Endothelial cell of umbilical vein (primary cell): ENCODE measurements at regions not wholly inside any gene's neighbourhood (a gene's known extent, or its start where the extent isn't known, plus 50 kb on each side); places are given as distances from the start of the nearest gene placed in this dataset.

ENCODE experiments used
- BruUV-seq: library from RNA; stranded (reverse); fragments of 400-500 nt; replicated peaks from 2 replicates; lab custom pipeline; 2021; lab: Mats Ljungman, UMichigan
- CTCF ChIA-PET: fragments of 300-600, 350-600 bp; sonication (Branson Sonifier 250); formaldehyde crosslinking; loops from one replicate; lab custom pipeline; 2021; ENCODE audit warnings: antibody characterized with exemption, inconsistent platforms; lab: Charles Lee
- POLR2A ChIA-PET: fragments of 300-600, 350-600 bp; sonication (Branson Sonifier 250); formaldehyde crosslinking; loops from one replicate; lab custom pipeline; 2021; ENCODE audit warnings: antibody characterized with exemption, inconsistent platforms; lab: Charles Lee
- DNase-seq: peaks from one replicate; pipeline ENCODE4 v3.0.0-alpha.2; 2011; ENCODE audit warnings: low read depth, low spot score
- FAIRE-seq: peaks from 2 replicates; lab custom pipeline; 2011; peaks lifted over from hg19 to GRCh38; lab: Jason Lieb, UNC
- H2AFZ ChIP-seq: 2 replicates; pipeline ENCODE4 v1.6.0; 2012; ENCODE audit warnings: low read depth, low read length, control low read depth, inconsistent platforms
- H3K27ac ChIP-seq: 2 replicates; pipeline ENCODE4 v1.5.1; 2011; ENCODE audit warnings: low read depth, mild to moderate bottlenecking, control low read depth, low read length, moderate library complexity; ENCODE audit not compliant: insufficient read depth
- H3K27me3 ChIP-seq, 2 experiments: 2 replicates each; pipeline versions ENCODE4 v1.6.0 to v1.6.1; 2011; ENCODE audit warnings: low read length in 2 of 2, mixed read lengths in 1 of 2; ENCODE audit not compliant: control insufficient read depth in 2 of 2, insufficient read depth in 2 of 2
- H3K36me3 ChIP-seq, 2 experiments: 2 replicates in 1 of 2; 3 replicates in 1 of 2; pipeline ENCODE4 v1.5.1; 2011; ENCODE audit warnings: low read length in 2 of 2, mild to moderate bottlenecking in 1 of 2, moderate library complexity in 1 of 2; ENCODE audit not compliant: control insufficient read depth in 2 of 2, insufficient read depth in 2 of 2; ENCODE audit errors: extremely low read depth in 1 of 2
- H3K4me1 ChIP-seq: 3 replicates; pipeline ENCODE4 v1.5.1; 2011; ENCODE audit warnings: mild to moderate bottlenecking, low read length; ENCODE audit not compliant: control insufficient read depth, insufficient read depth; ENCODE audit errors: extremely low read depth
- H3K4me2 ChIP-seq: 2 replicates; pipeline ENCODE4 v1.6.1; 2011; ENCODE audit warnings: low read length, control low read depth, mixed read lengths; ENCODE audit not compliant: insufficient read depth
- H3K4me3 ChIP-seq, 3 experiments: fragments of 200-600 bp in 1 of 3; sonication (generic), shearing (Covaris generic) in 1 of 3; replicated peaks in 1 of 3; 2 replicates each; pipeline ENCODE4 v1.5.1; 2011 to 2016; ENCODE audit warnings: control low read depth in 3 of 3, low read length in 3 of 3, mild to moderate bottlenecking in 2 of 3, inconsistent platforms in 1 of 3, low read depth in 1 of 3, moderate library complexity in 1 of 3; ENCODE audit not compliant: insufficient read depth in 1 of 3
- H3K79me2 ChIP-seq: 2 replicates; pipeline ENCODE4 v1.6.0; 2012; ENCODE audit warnings: low read length, inconsistent platforms; ENCODE audit not compliant: control insufficient read depth, insufficient read depth
- H3K9ac ChIP-seq: replicated peaks from 2 replicates; pipeline ENCODE3; 2011; ENCODE audit warnings: low read length, control low read depth; ENCODE audit not compliant: insufficient read depth; ENCODE audit errors: extremely low read depth
- H3K9me1 ChIP-seq: replicated peaks from 3 replicates; pipeline ENCODE4 v1.6.0; 2011; ENCODE audit warnings: mild to moderate bottlenecking, low read length; ENCODE audit not compliant: control insufficient read depth, insufficient read depth; ENCODE audit errors: extremely low read depth
- H3K9me3 ChIP-seq: replicated peaks from 2 replicates; pipeline ENCODE4 v1.5.1; 2012; ENCODE audit warnings: low read length, inconsistent platforms; ENCODE audit not compliant: control insufficient read depth, insufficient read depth
- H4K20me1 ChIP-seq: replicated peaks from 2 replicates; pipeline ENCODE3; 2011; ENCODE audit warnings: mild to moderate bottlenecking, low read length; ENCODE audit not compliant: control insufficient read depth, insufficient read depth; ENCODE audit errors: extremely low read depth
- CTCF ChIP-seq, 2 donors: IDR thresholded peaks; 1 replicate in 1 of 2; 2 replicates in 1 of 2; pipeline ENCODE4 v1.5.1; 2011; ENCODE audit warnings: low read length in 2 of 2, mild to moderate bottlenecking in 2 of 2, moderate library complexity in 2 of 2, control low read depth in 1 of 2, inconsistent platforms in 1 of 2, low read depth in 1 of 2; ENCODE audit not compliant: insufficient read depth in 1 of 2; ENCODE audit errors: extremely low read depth in 1 of 2
- EZH2 ChIP-seq: IDR thresholded peaks from 2 replicates; pipeline ENCODE4 v1.6.1; 2012; ENCODE audit warnings: borderline replicate concordance, low read depth, mild to moderate bottlenecking, moderate library complexity, low read length, inconsistent platforms; ENCODE audit not compliant: severe bottlenecking
- FOS ChIP-seq: IDR thresholded peaks from 2 replicates; pipeline ENCODE4 v1.6.1; 2011; ENCODE audit warnings: mild to moderate bottlenecking, low read length, moderate library complexity, borderline replicate concordance; ENCODE audit not compliant: insufficient read depth
- GATA2 ChIP-seq: IDR thresholded peaks from 2 replicates; pipeline ENCODE4 v1.7.0; 2011; ENCODE audit warnings: low read depth, mild to moderate bottlenecking, moderate library complexity, mixed read lengths, low read length; ENCODE audit not compliant: insufficient read length, insufficient read depth
- JUN ChIP-seq: IDR thresholded peaks from 2 replicates; pipeline ENCODE4 v1.6.1; 2011; ENCODE audit warnings: borderline replicate concordance, low read depth; ENCODE audit not compliant: insufficient read length, insufficient read depth
- MAX ChIP-seq: IDR thresholded peaks from 2 replicates; pipeline ENCODE4 v1.6.1; 2011; ENCODE audit not compliant: insufficient read depth, insufficient read length
- MYC ChIP-seq: IDR thresholded peaks from one replicate; pipeline ENCODE4 v1.6.1; 2011; ENCODE audit warnings: mild to moderate bottlenecking, low read depth, low read length
- POLR2A ChIP-seq: IDR thresholded peaks from 2 replicates; pipeline ENCODE4 v1.6.1; 2012; ENCODE audit warnings: low read depth, mild to moderate bottlenecking, control low read depth, low read length
- POLR2AphosphoS5 ChIP-seq: IDR thresholded peaks from 2 replicates; pipeline ENCODE4 v1.6.1; 2012; ENCODE audit warnings: low read depth, mild to moderate bottlenecking, control low read depth, low read length, moderate library complexity; ENCODE audit not compliant: insufficient read depth
- dilution Hi-C: fragments of 300-500 bp; cut with MboI; formaldehyde crosslinking; loops from one replicate; pipeline ENCODE4 v1.15.0; 2019; ENCODE audit warnings: low sequenced_read_pairs; ENCODE audit not compliant: extremely low pct_ligation_motif_present
- intact Hi-C: fragments of 100-400 bp; cut with micrococcal nuclease; formaldehyde crosslinking; loops from one replicate; pipeline ENCODE4 v1.10.0; 2022

DNA sequence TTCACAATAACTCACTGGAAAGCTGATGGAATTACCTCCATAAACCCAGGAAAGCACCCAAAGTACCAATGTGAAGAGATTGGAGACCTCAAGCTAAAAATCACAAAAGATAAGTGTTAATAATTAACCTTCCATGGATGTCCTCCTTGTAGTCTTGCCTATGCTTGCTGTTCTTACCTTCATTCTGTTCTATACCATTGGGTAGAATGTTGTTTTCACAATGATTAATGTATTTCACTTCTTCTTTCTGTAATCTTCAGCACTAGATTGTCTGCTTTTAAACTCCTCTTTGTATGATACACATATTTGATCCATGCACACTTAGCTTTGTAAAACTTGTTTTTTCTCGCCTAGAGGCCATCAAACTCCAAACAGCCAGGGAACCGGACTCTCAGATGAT, 570.3 kb downstream of the RAPGEF2 start:
- no TSS peak for BruUV-seq
- no peaks in the 10 kb centered on the region for H3K9me1 ChIP-seq
- dilution Hi-C loops (no loop called here), intact Hi-C loops (no loop called here)
- H3K9me3 ChIP-seq: no peaks in the 10 kb centered on the region
- H3K4me3 ChIP-seq: no peak overlapping the region
- no peak overlapping the region for H3K4me2 ChIP-seq
- H2AFZ ChIP-seq: no peak overlapping the region
- TF ChIP-seq EZH2 (no peak), CTCF (IDR thresholded peaks at IDR 0.05; ENCODE audit: extremely low read depth in 1 of 2, insufficient read depth in 1 of 2, low read depth in 1 of 2, low read length in 2 of 2) (no peak), POLR2AphosphoS5 (no peak), POLR2A (no peak), JUN (no peak), FOS (no peak), MYC (no peak), MAX (no peak), GATA2 (no peak)
- DNase-seq: no peak
- CTCF ChIA-PET: no interaction called here
- POLR2A ChIA-PET: no interaction called here
- H3K9ac ChIP-seq: no peak overlapping the region
- H3K36me3 ChIP-seq: no peaks in the 10 kb centered on the region
- no peak for FAIRE-seq
- no peaks in the 10 kb centered on the region for H3K4me1 ChIP-seq
- H3K27ac ChIP-seq: no peak overlapping the region
- no peaks in the 10 kb centered on the region for H4K20me1 ChIP-seq
- H3K79me2 ChIP-seq: no peaks in the 10 kb centered on the region
- no peaks in the 10 kb centered on the region for H3K27me3 ChIP-seq
